ENCODE measurements at regions not wholly inside any gene's neighbourhood (a gene's known extent, or its start where the extent isn't known, plus 50 kb on each side); places are given as distances from the start of the nearest gene placed in this dataset.

GRCh38 chr18:78268226-78268988 is 711.2 kb upstream of the SALL3 start (continued):
- no peak for TF ChIP-seq REST (IDR thresholded peaks at IDR 0.05; ENCODE audit: borderline replicate concordance)

GRCh38 chr18:78271790-78272189 is 707.8 kb upstream of the SALL3 start:
- Histone ChIP-seq H4K20me1 (ENCODE audit: insufficient read depth) (no peaks in the 10 kb centered on the region), H2AFZ (ENCODE audit: low read depth, low read length) (no peak overlapping the region), H3K36me3 (ENCODE audit: insufficient read depth, low read length) (no peaks in the 10 kb centered on the region), H3K9me2 (ENCODE audit: insufficient read depth, low read length) (no peaks in the 10 kb centered on the region), H3K9me3 (ENCODE audit: low read length) (peaks cover 8% of the 10 kb centered on the region), H3K9ac (ENCODE audit: low read length) (no peak overlapping the region), H3K79me2 (replicated peaks; ENCODE audit: insufficient read depth, low read length) (no peaks in the 10 kb centered on the region), H3K4me2 (ENCODE audit: low read length) (no peak overlapping the region), H3K27ac (ENCODE audit: low read length) (no peak overlapping the region), H3K4me3 (ENCODE audit: low read length) (no peak overlapping the region), H3K27me3 (ENCODE audit: insufficient read depth, low read depth, low read length) (no peaks in the 10 kb centered on the region), H3F3A (ENCODE audit: insufficient read depth, low read length, poor library complexity, severe bottlenecking) (no peaks in the 10 kb centered on the region)
- TF ChIP-seq EZH2 (IDR thresholded peaks at IDR 0.05; ENCODE audit: borderline replicate concordance, insufficient read depth, low read length, poor library complexity, severe bottlenecking) (no peak), POLR2AphosphoS5 (IDR thresholded peaks at IDR 0.05) (no peak), MXI1 (conservative IDR thresholded peaks at IDR 0.05; ENCODE audit: poor library complexity, severe bottlenecking) (no peak), SMC3 (conservative IDR thresholded peaks at IDR 0.05; ENCODE audit: poor library complexity) (no peak), CTCF (IDR thresholded peaks at IDR 0.05; ENCODE audit: poor library complexity, severe bottlenecking) (no peak), REST (IDR thresholded peaks at IDR 0.05; ENCODE audit: borderline replicate concordance) (no peak), TAF1 (IDR thresholded peaks at IDR 0.05; ENCODE audit: low read depth) (no peak), RAD21 (conservative IDR thresholded peaks at IDR 0.05) (no peak), EP300 (conservative IDR thresholded peaks at IDR 0.05; ENCODE audit: poor library complexity, severe bottlenecking) (no peak)
